ENCODE measurements at regions not wholly inside any gene's neighbourhood (a gene's known extent, or its start where the extent isn't known, plus 50 kb on each side); places are given as distances from the start of the nearest gene placed in this dataset.
"Not testable (repeated sequence)": the region's sequence is repeated elsewhere in the genome, so short reads cannot be mapped to it uniquely, and the experiment has no call there.

DNA sequence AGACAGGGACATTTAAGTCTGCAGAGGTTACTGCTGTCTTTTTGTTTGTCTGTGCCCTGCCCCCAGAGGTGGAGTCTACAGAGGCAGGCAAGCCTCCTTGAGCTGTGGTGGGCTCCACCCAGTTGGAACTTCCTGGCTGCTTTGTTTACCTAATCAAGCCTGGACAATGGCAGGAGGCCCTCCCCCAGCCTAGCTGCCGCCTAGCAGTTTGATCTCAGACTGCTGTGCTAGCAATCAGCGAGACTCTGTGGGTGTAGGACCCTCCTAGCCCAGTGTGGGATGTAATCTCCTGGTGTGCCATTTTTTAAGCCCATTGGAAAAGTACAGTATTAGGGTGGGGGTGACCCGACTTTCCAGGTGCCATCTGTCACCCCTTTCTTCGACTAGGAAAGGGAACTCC lies 272.6 kb downstream of the CXCL12 start:
- not testable (repeated sequence) for TF ChIP-seq POLR2A, CTCF (IDR thresholded peaks at IDR 0.05)
